ENCODE measurements at regions not wholly inside any gene's neighbourhood (a gene's known extent, or its start where the extent isn't known, plus 50 kb on each side); places are given as distances from the start of the nearest gene placed in this dataset.

- TF ChIP-seq CTCF (IDR thresholded peaks at IDR 0.05) (no peak), POLR2A (IDR thresholded peaks at IDR 0.05) (no peak)
These were observed 117.5 kb upstream of the COL21A1 start for GRCh38 chr6:56364827-56365339.

All from adrenal gland (tissue), 5 donors.